GM23248 (cell line): ENCODE measurements at regions not wholly inside any gene's neighbourhood (a gene's known extent, or its start where the extent isn't known, plus 50 kb on each side); places are given as distances from the start of the nearest gene placed in this dataset.

Source experiments
- EZH2 ChIP-seq: fragments of 200-600 bp; sonication (generic); IDR thresholded peaks from 2 replicates; pipeline ENCODE4 v1.6.1; 2018; ENCODE audit warnings: antibody characterized with exemption, mild to moderate bottlenecking; ENCODE audit not compliant: insufficient read depth, poor library complexity, severe bottlenecking
- EZH2phosphoT487 ChIP-seq: fragments of 200-600 bp; sonication (generic); IDR thresholded peaks from 2 replicates; pipeline ENCODE4 v1.6.1; 2018; ENCODE audit warnings: antibody characterized with exemption, moderate library complexity, mild to moderate bottlenecking, low read depth; ENCODE audit not compliant: insufficient read depth

- TF ChIP-seq EZH2phosphoT487, result no peak
- TF ChIP-seq EZH2, result no peak
Measured at GRCh38 chr14:94879537-94879936, 109.6 kb upstream of the GSC start.
